HG02588 (cell line): ENCODE measurements at regions not wholly inside any gene's neighbourhood (a gene's known extent, or its start where the extent isn't known, plus 50 kb on each side); places are given as distances from the start of the nearest gene placed in this dataset.
"Not testable (repeated sequence)": the region's sequence is repeated elsewhere in the genome, so short reads cannot be mapped to it uniquely, and the experiment has no call there.

Source experiments
- ATAC-seq: cut with Tn5 transposase; IDR thresholded peaks from one replicate; pipeline ENCODE4 v1.9.1; 2021; ENCODE audit warnings: mild to moderate bottlenecking, moderate library complexity; ENCODE audit not compliant: unreplicated experiment

- no peak for ATAC-seq
These were observed 476.4 kb downstream of the KIF4B start for GRCh38 chr5:155489949-155490348.

GRCh38 chr5:155492191-155492590 is 478.6 kb downstream of the KIF4B start:
- no peak for ATAC-seq

- ATAC-seq = no peak
These were observed 491.1 kb downstream of the KIF4B start for GRCh38 chr5:155504606-155505005.

- ATAC-seq = no peak
These were observed 493.8 kb downstream of the KIF4B start for GRCh38 chr5:155507363-155507762.

- no peak for ATAC-seq
These were observed 495.1 kb downstream of the KIF4B start for GRCh38 chr5:155508673-155509072.

GRCh38 chr5:155512329-155512728 is 498.8 kb downstream of the KIF4B start:
- no peak for ATAC-seq

GRCh38 chr5:155514105-155514563 is 500.6 kb downstream of the KIF4B start:
- no peak for ATAC-seq

- no peak for ATAC-seq
These were observed 509.0 kb downstream of the KIF4B start for GRCh38 chr5:155522540-155522939.

- no peak for ATAC-seq
These were observed 515.8 kb downstream of the KIF4B start for GRCh38 chr5:155529362-155529761.

GRCh38 chr5:155530046-155530445 is 516.5 kb downstream of the KIF4B start:
- no peak for ATAC-seq

- ATAC-seq = no peak
These were observed 519.2 kb downstream of the KIF4B start for GRCh38 chr5:155532621-155533311.

GRCh38 chr5:155540000-155540595 is 526.5 kb downstream of the KIF4B start:
- no peak for ATAC-seq

GRCh38 chr5:155546075-155546474 is 532.5 kb downstream of the KIF4B start:
- ATAC-seq = no peak

- ATAC-seq = no peak
These were observed 540.9 kb downstream of the KIF4B start for GRCh38 chr5:155554500-155554899.

GRCh38 chr5:155556222-155556621 is 542.7 kb downstream of the KIF4B start:
- ATAC-seq = no peak

GRCh38 chr5:155556700-155557099 is 543.1 kb downstream of the KIF4B start:
- ATAC-seq = no peak

- no peak for ATAC-seq
These were observed 548.6 kb downstream of the KIF4B start for GRCh38 chr5:155562158-155562557.

GRCh38 chr5:155564541-155564940 is 551.0 kb downstream of the KIF4B start:
- no peak for ATAC-seq

- ATAC-seq = no peak
These were observed 562.3 kb downstream of the KIF4B start for GRCh38 chr5:155575861-155576260.

- not testable (repeated sequence) for ATAC-seq
These were observed 573.3 kb downstream of the KIF4B start for GRCh38 chr5:155586808-155587207.

GRCh38 chr5:155587458-155587857 is 573.9 kb downstream of the KIF4B start:
- ATAC-seq = no peak

- no peak for ATAC-seq
These were observed 577.7 kb downstream of the KIF4B start for GRCh38 chr5:155591273-155591672.

GRCh38 chr5:155594270-155594669 is 580.7 kb downstream of the KIF4B start:
- ATAC-seq = no peak
